Gastrocnemius medialis (tissue), 4 donors: ENCODE measurements at regions not wholly inside any gene's neighbourhood (a gene's known extent, or its start where the extent isn't known, plus 50 kb on each side); places are given as distances from the start of the nearest gene placed in this dataset.
"Not testable (repeated sequence)": the region's sequence is repeated elsewhere in the genome, so short reads cannot be mapped to it uniquely, and the experiment has no call there.

Source experiments
- ATAC-seq, 2 donors: fragments of 150-250 bp; one replicate each; pipeline ENCODE4 v1.9.1; 2016
- DNase-seq, 2 donors: peaks; one replicate each; pipeline ENCODE4 v3.0.0-alpha.2; 2019
- H3K27ac ChIP-seq, 4 donors: fragments of 200-600 bp; sonication (generic); 1 replicate in 1 of 4; 2 replicates in 3 of 4; pipeline ENCODE4 v1.5.1; 2016 to 2018; ENCODE audit warnings: mild to moderate bottlenecking in 2 of 4, moderate library complexity in 1 of 4
- H3K27me3 ChIP-seq, 3 donors: fragments of 200-600 bp; sonication (generic) in 2 of 3; 1 replicate in 1 of 3; 2 replicates in 2 of 3; pipeline versions ENCODE4 v1.5.1 to v1.6.0; 2016 to 2019; ENCODE audit warnings: mild to moderate bottlenecking in 1 of 3, moderate library complexity in 1 of 3
- H3K36me3 ChIP-seq, 2 donors: fragments of 200-600 bp; sonication (generic) in 1 of 2; one replicate each; pipeline ENCODE4 v1.5.1; 2017 to 2018
- H3K4me1 ChIP-seq, 2 donors: fragments of 200-600 bp; sonication (generic) in 1 of 2; one replicate each; pipeline ENCODE4 v1.5.1; 2016 to 2017; ENCODE audit warnings: mild to moderate bottlenecking in 2 of 2
- H3K4me3 ChIP-seq, 4 donors: fragments of 200-600 bp; sonication (generic) in 3 of 4; 1 replicate in 1 of 4; 2 replicates in 3 of 4; pipeline ENCODE4 v1.5.1; 2016 to 2019; ENCODE audit warnings: mild to moderate bottlenecking in 2 of 4
- H3K9me3 ChIP-seq, 3 donors: fragments of 200-600 bp; sonication (generic) in 2 of 3; 1 replicate in 1 of 3; 2 replicates in 2 of 3; pipeline ENCODE4 v1.5.1; 2016 to 2019
- POLR2A ChIP-seq, 2 donors: fragments of 450-650 bp; IDR thresholded peaks; one replicate each; pipeline ENCODE4 v1.6.1; 2017; ENCODE audit warnings: antibody characterized with exemption in 2 of 2, mild to moderate bottlenecking in 2 of 2, moderate library complexity in 2 of 2
- in situ Hi-C, 4 donors: fragments of 200-750 bp; cut with MboI; loops; one replicate each; pipeline versions ENCODE4 v1.15.0 to v1.8.0; 2017; ENCODE audit warnings: low sequenced_read_pairs in 4 of 4
- intact Hi-C: fragments of 100-400 bp; cut with DNase I; formaldehyde crosslinking; loops from one replicate; pipeline ENCODE4 v1.15.1; 2023; ENCODE audit warnings: low total_unique reads
- TF ChIP-seq, protein P1 (sequence below), 5 experiments: fragments of 450-650 bp in 3 of 5; fragments of 200-600 bp in 2 of 5; sonication (generic) in 2 of 5; IDR thresholded peaks in 4 of 5; conservative IDR thresholded peaks in 1 of 5; 1 replicate in 4 of 5; 2 replicates in 1 of 5; pipeline ENCODE4 v1.5.1; 2016 to 2019; ENCODE audit warnings: antibody characterized with exemption in 5 of 5, mild to moderate bottlenecking in 3 of 5, moderate library complexity in 3 of 5

DNA sequence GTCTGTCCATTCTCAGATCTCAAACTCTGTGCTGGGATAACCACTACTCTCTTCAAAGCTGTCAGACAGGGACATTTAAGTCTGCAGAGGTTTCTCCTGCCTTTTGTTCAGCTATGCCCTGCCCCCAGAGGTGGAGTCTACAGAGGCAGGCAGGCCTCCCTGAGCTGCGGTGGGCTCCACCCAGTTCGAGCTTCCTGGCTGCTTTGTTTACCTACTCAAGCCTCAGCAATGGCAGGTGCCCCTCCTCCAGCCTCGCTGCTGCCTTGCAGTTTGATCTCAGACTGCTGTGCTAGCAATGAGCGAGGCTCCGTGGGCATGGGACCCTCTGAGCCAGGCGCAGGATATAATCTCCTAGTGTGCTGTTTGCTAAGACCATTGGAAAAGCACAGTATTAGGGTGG lies 53.1 kb upstream of the HUNK start:
- DNase-seq, H3K27me3 ChIP-seq, H3K4me1 ChIP-seq, H3K36me3 ChIP-seq, intact Hi-C loops, H3K27ac ChIP-seq, ATAC-seq, H3K4me3 ChIP-seq, in situ Hi-C loops, H3K9me3 ChIP-seq: not testable (repeated sequence)

DNA sequence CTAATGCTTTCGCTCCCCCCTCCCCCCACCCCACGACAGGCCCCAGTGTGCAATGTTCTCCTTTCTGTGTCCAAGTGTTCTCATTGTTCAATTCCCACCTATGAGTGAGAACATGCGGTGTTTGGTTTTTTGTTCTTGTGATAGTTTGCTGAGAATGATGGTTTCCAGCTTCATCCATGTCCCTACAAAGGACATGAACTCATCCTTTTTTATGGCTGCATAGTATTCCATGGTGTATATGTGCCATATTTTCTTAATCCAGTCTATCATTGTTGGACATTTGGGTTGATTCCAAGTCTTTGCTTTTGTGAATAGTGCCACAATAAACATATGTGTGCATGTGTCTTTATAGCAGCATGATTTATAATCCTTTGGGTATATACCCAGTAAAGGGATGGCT lies 58.5 kb upstream of the HUNK start:
- H3K4me1 ChIP-seq, intact Hi-C loops, H3K9me3 ChIP-seq, DNase-seq, H3K27me3 ChIP-seq, H3K36me3 ChIP-seq, H3K27ac ChIP-seq, H3K4me3 ChIP-seq, in situ Hi-C loops, ATAC-seq: not testable (repeated sequence)

DNA sequence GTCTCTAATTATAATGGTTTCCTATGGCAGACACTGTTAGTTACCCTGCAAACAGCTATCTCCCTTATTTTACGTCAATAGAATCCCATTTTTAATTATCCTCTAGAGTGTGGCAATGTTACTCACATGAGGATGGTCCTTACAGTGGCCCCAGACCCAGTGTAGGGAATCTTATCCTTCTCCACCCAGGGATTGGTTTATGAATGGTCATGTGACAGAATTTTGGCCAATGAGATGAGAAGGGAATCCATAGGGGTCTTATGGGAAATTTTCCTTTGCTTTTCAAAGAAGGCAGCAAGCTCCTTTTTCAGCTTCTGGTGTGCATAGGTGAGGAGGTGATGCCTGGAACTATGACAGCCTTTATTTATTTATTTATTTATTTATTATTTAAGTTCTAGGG lies 59.0 kb upstream of the HUNK start:
- no peaks in the 10 kb centered on the region for H3K9me3 ChIP-seq
- intact Hi-C loops (no loop called here), in situ Hi-C loops (no loop called here)

DNA sequence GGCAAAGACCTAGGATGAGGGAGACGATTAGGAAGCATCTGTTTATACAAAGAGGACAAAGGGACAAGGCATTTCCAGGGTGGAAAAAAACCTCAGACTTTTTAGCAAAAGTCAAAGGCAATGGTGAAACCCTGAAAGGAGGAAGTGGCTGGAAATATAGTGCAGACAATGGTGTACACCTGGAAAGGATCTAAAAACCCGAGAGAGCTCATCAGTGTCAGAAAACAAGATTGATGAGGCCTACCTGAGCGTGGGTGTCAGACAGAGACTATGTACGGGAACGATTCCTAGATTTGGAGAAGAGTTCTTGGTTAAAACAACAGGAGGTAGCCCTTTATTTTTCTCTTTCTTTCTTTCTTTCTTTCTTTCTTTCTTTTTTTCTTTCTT lies 68.8 kb upstream of the HUNK start:
- Histone ChIP-seq H3K9me3 (no peaks in the 10 kb centered on the region), H3K4me3 (no peak overlapping the region), H3K27ac (no peak overlapping the region), H3K36me3 (no peaks in the 10 kb centered on the region), H3K27me3 (peaks cover 0 to 10% (median 2%) of the 10 kb centered on the region in 3 donors), H3K4me1 (no peaks in the 10 kb centered on the region)
- TF ChIP-seq, protein P1, sequence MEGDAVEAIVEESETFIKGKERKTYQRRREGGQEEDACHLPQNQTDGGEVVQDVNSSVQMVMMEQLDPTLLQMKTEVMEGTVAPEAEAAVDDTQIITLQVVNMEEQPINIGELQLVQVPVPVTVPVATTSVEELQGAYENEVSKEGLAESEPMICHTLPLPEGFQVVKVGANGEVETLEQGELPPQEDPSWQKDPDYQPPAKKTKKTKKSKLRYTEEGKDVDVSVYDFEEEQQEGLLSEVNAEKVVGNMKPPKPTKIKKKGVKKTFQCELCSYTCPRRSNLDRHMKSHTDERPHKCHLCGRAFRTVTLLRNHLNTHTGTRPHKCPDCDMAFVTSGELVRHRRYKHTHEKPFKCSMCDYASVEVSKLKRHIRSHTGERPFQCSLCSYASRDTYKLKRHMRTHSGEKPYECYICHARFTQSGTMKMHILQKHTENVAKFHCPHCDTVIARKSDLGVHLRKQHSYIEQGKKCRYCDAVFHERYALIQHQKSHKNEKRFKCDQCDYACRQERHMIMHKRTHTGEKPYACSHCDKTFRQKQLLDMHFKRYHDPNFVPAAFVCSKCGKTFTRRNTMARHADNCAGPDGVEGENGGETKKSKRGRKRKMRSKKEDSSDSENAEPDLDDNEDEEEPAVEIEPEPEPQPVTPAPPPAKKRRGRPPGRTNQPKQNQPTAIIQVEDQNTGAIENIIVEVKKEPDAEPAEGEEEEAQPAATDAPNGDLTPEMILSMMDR (IDR thresholded peaks at IDR 0.05 in 4 of 5, conservative IDR thresholded peaks at IDR 0.05 in 1 of 5): no peak
- no peak for TF ChIP-seq POLR2A (IDR thresholded peaks at IDR 0.05)
- no peak for ATAC-seq
- intact Hi-C loops (no loop called here), in situ Hi-C loops (no loop called here)
- DNase-seq: no peak

More for the DNA sequence above, 59.0 kb upstream of the HUNK start:
- TF ChIP-seq POLR2A (IDR thresholded peaks at IDR 0.05): no peak
- TF ChIP-seq, protein P1 (IDR thresholded peaks at IDR 0.05 in 4 of 5, conservative IDR thresholded peaks at IDR 0.05 in 1 of 5): no peak
- Histone ChIP-seq H3K27ac (no peak overlapping the region), H3K27me3 (no peaks in the 10 kb centered on the region), H3K4me1 (no peaks in the 10 kb centered on the region), H3K4me3 (no peak overlapping the region), H3K36me3 (no peaks in the 10 kb centered on the region)
- no peak for DNase-seq
- no peak for ATAC-seq

DNA sequence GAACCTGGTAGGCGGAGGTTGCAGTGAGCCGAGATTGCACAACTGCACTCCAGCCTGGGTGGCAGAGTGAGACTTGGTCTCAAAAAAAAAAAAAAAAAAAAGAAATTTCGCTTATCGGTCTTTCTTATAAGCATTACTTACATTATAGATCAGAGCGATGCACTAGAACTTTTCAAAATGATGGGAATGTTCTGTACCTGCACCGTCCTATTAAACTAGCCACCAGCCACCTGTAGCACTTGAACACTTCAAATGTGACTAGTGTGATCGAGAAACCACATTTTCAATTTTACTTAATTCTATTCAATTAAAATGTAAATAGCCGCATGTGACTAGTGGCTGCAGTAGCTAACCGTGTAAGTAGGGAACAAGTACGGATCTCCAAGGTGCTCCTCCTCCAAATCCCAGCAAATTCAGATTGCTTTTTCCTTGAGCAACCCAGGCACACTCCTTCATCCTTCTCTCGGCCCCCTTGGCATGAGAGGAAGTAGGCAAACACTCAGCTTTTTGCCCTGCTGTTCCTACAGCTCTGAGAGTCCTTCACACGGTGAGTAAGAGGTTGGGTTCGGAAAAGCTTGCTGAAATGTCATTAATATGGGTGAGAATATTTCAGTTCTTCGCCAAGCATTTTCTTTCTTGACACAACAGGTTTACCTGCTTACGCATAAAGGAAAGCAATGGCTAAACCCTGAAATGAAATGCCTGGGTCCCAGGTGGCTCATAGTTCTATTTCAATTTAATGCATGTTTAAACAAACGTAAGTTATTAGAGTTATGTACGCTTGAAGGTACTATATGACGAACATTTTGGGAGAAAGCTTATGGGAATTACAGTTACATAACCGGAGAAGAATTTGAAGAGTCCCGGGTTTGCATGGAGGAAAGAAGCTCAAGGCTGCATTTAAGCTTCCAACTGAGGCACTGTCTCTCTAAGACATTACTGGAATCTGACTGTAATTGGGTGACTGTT lies 69.5 kb upstream of the HUNK start:
- intact Hi-C loops: no loop called here
- Histone ChIP-seq H3K27ac (no peak overlapping the region), H3K4me1 (no peaks in the 10 kb centered on the region), H3K4me3 (no peak overlapping the region), H3K36me3 (no peaks in the 10 kb centered on the region), H3K27me3 (peaks cover 0 to 10% (median 2%) of the 10 kb centered on the region in 3 donors), H3K9me3 (no peaks in the 10 kb centered on the region)
- ATAC-seq: no peak
- TF ChIP-seq POLR2A (IDR thresholded peaks at IDR 0.05): no peak
- TF ChIP-seq, protein P1 (IDR thresholded peaks at IDR 0.05 in 4 of 5, conservative IDR thresholded peaks at IDR 0.05 in 1 of 5): no peak
- in situ Hi-C loops: no loop called here
- no peak for DNase-seq
